ENCODE measurements at regions not wholly inside any gene's neighbourhood (a gene's known extent, or its start where the extent isn't known, plus 50 kb on each side); places are given as distances from the start of the nearest gene placed in this dataset.

- no peak for DNase-seq
Measured at GRCh38 chr4:189049682-189050081, 891.0 kb upstream of the FRG1 start.

- DNase-seq = peak in 1 of 2 experiments; percentile 15
Measured at GRCh38 chr4:189050643-189051042, 890.0 kb upstream of the FRG1 start.

- no peak for DNase-seq
Measured at GRCh38 chr4:189053621-189054020, 887.1 kb upstream of the FRG1 start.

- no peak for DNase-seq
Measured at GRCh38 chr4:189060104-189060503, 880.6 kb upstream of the FRG1 start.

- no peak for DNase-seq
Measured at GRCh38 chr4:189062047-189062820, 878.4 kb upstream of the FRG1 start.

GRCh38 chr4:189069772-189070171 lies 870.9 kb upstream of the FRG1 start:
- no peak for DNase-seq

GRCh38 chr4:189071241-189071640 lies 869.4 kb upstream of the FRG1 start:
- no peak for DNase-seq

GRCh38 chr4:189073739-189074138 lies 866.9 kb upstream of the FRG1 start:
- DNase-seq = no peak

- no peak for DNase-seq
Measured at GRCh38 chr4:189081826-189082225, 858.8 kb upstream of the FRG1 start.

- no peak for DNase-seq
Measured at GRCh38 chr4:189083769-189084168, 856.9 kb upstream of the FRG1 start.

- DNase-seq = no peak
Measured at GRCh38 chr4:189084671-189085070, 856.0 kb upstream of the FRG1 start.

GRCh38 chr4:189087971-189088370 lies 852.7 kb upstream of the FRG1 start:
- DNase-seq = no peak

- DNase-seq = no peak
Measured at GRCh38 chr4:189088780-189089179, 851.9 kb upstream of the FRG1 start.

- peak in 1 of 2 experiments; percentile 0 for DNase-seq
Measured at GRCh38 chr4:189090174-189090814, 850.4 kb upstream of the FRG1 start.

- no peak for DNase-seq
Measured at GRCh38 chr4:189092581-189092980, 848.1 kb upstream of the FRG1 start.

GRCh38 chr4:189096108-189096507 lies 844.6 kb upstream of the FRG1 start:
- no peak for DNase-seq

GRCh38 chr4:189096717-189097116 lies 844.0 kb upstream of the FRG1 start:
- DNase-seq = no peak

GRCh38 chr4:189098932-189099696 lies 841.6 kb upstream of the FRG1 start:
- no peak for DNase-seq

GRCh38 chr4:189113389-189113888 lies 827.2 kb upstream of the FRG1 start:
- no peak for DNase-seq

GRCh38 chr4:189117426-189117825 lies 823.2 kb upstream of the FRG1 start:
- peak in 1 of 2 experiments; percentile 1 for DNase-seq

GRCh38 chr4:189121336-189121735 lies 819.3 kb upstream of the FRG1 start:
- no peak for DNase-seq

GRCh38 chr4:189124149-189124758 lies 816.4 kb upstream of the FRG1 start:
- peak in 1 of 2 experiments; percentile 26 for DNase-seq

GRCh38 chr4:189124791-189125190 lies 815.9 kb upstream of the FRG1 start:
- no peak for DNase-seq

Data from NCI-H524 (cell line).